ENCODE measurements at regions not wholly inside any gene's neighbourhood (a gene's known extent, or its start where the extent isn't known, plus 50 kb on each side); places are given as distances from the start of the nearest gene placed in this dataset.
A peak's percentile ranks its signal among the peaks of the same experiment; 100 is the strongest.

DNA sequence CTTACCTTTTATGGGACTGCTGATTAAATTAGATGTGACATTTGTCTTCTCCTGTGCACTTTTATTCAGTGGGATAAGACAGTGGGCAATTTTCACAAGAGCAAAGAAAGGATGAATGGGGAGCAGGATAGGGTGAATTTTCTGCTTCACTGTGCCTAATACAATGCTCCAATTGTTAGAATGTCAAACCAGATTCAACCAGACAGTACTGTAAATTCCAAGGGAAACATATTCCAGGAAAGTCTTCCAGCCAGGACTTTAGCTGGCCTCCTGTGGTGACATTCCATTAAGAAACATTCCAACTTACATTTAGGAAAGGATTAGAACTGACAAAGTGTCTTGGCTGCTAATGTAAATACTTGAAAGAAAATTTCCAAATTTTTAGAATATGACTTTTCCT is 100.1 kb upstream of the PROK2 start:
- no peak for DNase-seq (ENCODE audit: low spot score)
- Mint-ChIP-seq H3K9me3 (no peaks in the 10 kb centered on the region), H3K27ac (no peak overlapping the region), H3K4me3 (no peak overlapping the region), H3K36me3 (ENCODE audit: low read depth) (no peaks in the 10 kb centered on the region), H3K27me3 (ENCODE audit: low read depth) (peaks cover 41% of the 10 kb centered on the region), H3K4me1 (ENCODE audit: low read depth) (no peaks in the 10 kb centered on the region)

DNA sequence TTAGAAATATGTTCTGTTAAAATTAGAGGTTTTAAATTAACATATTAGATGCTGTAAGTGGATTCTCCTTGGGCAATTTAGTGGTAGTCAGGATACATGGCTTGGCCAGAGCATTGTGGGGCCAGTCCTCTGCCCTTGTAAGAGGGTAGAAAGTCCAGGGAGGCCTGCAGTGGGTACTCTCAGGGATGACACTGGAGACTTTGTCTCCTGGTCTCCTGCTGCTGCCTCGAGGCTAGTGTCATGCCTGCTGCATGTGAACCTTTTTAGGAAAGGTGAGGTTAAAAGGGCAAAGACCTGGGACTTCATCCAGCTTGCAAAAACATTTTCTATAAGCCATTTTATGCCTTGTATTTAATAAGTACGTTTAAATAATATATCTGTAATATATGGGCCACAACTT is 96.8 kb upstream of the PROK2 start:
- Mint-ChIP-seq H3K27ac (no peak overlapping the region), H3K4me1 (ENCODE audit: low read depth) (no peaks in the 10 kb centered on the region), H3K4me3 (no peak overlapping the region), H3K27me3 (ENCODE audit: low read depth) (peaks cover 29% of the 10 kb centered on the region), H3K36me3 (ENCODE audit: low read depth) (no peaks in the 10 kb centered on the region), H3K9me3 (no peaks in the 10 kb centered on the region)
- DNase-seq (ENCODE audit: low spot score) = no peak

DNA sequence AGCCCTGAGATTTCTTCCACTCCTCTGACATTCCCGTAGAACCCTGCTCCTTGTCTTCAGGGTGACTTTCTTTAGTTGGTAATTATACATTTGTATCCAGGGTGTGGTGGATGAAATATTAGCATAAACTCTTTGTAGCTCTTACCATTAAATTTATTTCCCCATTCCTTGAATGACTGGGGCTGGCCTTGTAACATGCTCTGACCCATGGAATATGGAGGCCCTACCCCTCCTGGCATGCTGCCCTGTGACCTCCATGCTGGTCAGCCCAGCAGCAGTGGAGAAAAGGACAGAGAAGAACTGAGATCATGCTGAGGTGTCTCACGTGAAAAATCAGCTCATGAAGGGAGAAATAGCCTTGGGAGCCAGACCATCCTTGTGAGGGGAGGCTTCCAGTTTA is 96.1 kb upstream of the PROK2 start:
- Mint-ChIP-seq H3K4me1 (ENCODE audit: low read depth) (no peaks in the 10 kb centered on the region), H3K27me3 (ENCODE audit: low read depth) (peaks cover 24% of the 10 kb centered on the region)
- no peak for DNase-seq (ENCODE audit: low spot score)

DNA sequence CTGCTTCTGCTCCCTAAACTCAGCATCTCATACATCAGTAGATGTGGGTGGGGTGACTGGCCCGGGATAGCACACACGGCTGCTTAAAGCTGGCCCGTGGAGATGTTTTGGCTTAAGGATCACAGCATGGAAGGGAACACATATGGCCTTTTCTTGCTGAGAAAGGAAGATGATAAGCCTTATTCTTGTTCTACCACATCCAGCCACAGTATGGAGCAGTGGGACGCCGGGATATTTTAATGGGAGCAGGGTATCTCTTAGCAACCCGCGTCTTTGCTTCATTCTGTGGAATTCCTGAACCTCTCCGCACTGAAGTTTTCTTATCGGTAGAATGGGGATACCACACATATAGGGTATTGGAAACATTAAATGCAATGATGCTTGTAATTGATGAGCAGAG is 94.1 kb upstream of the PROK2 start:
- no peak for DNase-seq (ENCODE audit: low spot score)
- Mint-ChIP-seq H3K4me3 (no peak overlapping the region), H3K27ac (no peak overlapping the region), H3K27me3 (ENCODE audit: low read depth) (peaks cover 13% of the 10 kb centered on the region), H3K4me1 (ENCODE audit: low read depth) (peaks cover 4% of the 10 kb centered on the region), H3K9me3 (no peaks in the 10 kb centered on the region), H3K36me3 (ENCODE audit: low read depth) (no peaks in the 10 kb centered on the region)

More for the DNA sequence above, 96.1 kb upstream of the PROK2 start:
- no peak overlapping the region for H3K4me3 Mint-ChIP-seq
- H3K9me3 Mint-ChIP-seq = no peaks in the 10 kb centered on the region
- H3K36me3 Mint-ChIP-seq (ENCODE audit: low read depth) = no peaks in the 10 kb centered on the region
- no peak overlapping the region for H3K27ac Mint-ChIP-seq

DNA sequence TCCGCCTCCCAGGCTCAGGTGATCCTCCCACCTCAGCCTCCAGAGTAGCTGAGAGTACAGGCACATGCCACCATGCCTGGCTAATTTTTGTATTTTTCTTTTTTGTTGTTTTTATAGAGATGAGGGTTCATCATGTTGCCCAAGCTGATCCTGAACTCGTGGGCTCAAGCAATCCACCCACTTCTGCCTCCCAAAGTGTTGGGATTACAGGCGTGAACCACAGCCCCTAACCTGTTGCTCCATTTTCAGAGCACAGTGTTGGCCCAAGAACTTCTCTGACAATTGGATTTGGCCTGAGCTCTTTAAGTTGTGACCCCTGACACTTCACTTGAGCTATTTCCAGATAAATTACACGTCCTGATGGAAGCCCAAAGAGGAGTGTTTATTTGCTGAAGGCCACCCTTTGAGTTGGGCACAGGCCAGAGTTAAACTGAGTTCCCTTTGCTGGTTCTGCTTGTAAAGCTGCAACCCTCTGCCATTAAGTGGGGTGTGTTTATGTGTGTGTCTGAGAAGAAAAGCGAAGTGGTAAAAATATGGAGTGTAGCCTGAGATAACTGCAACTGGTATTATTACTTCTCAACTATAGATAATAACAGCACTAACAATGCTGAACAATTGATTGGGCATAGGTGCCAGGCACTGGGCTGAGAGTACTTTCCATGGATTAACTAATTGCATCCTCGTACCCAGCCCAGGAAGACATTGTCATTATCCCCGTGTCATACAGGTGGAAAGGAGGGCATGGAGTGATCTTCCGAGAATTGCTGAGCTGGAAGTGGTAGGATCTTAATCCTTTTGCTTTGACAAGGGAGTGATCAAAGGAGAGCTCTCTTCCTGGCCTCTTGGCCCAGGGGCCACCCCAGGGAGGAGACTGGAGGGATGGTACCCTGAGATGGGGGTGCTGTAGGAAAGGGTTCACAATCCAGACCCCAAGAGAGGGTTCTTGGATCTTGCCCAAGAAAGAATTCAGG is 91.5 kb upstream of the PROK2 start:
- H3K27ac Mint-ChIP-seq = no peak overlapping the region
- peaks cover 14% of the 10 kb centered on the region for H3K4me1 Mint-ChIP-seq (ENCODE audit: low read depth)
- H3K27me3 Mint-ChIP-seq (ENCODE audit: low read depth) = peaks cover 7% of the 10 kb centered on the region
- no peak overlapping the region for H3K4me3 Mint-ChIP-seq
- no peaks in the 10 kb centered on the region for H3K9me3 Mint-ChIP-seq
- no peaks in the 10 kb centered on the region for H3K36me3 Mint-ChIP-seq (ENCODE audit: low read depth)
- no peak for DNase-seq (ENCODE audit: low spot score)

DNA sequence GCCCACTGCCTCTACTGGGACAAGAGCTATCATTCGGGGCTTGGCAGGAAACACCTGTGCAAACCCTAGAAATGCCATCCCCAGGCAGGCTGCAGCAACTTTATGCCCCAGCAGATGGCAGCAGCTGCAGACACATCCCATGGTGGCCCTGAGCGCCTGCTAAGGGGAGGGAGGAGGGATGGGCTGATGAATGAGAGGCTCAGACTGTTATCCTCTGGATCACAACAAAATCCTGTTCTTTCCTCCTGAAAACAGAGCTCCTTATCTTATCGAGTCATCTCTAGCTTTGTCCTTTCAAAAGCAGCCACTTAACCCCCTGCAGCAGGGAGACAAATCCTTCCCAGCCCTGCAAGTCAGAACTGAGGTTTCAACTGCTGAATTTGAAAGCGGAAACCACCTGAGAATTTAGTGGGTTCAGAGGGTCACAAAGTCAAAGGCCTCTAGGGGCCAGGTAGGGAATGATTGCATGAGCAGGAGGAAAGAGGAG is 90.6 kb upstream of the PROK2 start:
- Mint-ChIP-seq H3K27me3 (ENCODE audit: low read depth) (peaks cover 7% of the 10 kb centered on the region), H3K27ac (no peak overlapping the region), H3K4me3 (no peak overlapping the region), H3K9me3 (no peaks in the 10 kb centered on the region), H3K36me3 (ENCODE audit: low read depth) (no peaks in the 10 kb centered on the region), H3K4me1 (ENCODE audit: low read depth) (peaks cover 14% of the 10 kb centered on the region)
- peak; percentile 68 for DNase-seq (ENCODE audit: low spot score)

DNA sequence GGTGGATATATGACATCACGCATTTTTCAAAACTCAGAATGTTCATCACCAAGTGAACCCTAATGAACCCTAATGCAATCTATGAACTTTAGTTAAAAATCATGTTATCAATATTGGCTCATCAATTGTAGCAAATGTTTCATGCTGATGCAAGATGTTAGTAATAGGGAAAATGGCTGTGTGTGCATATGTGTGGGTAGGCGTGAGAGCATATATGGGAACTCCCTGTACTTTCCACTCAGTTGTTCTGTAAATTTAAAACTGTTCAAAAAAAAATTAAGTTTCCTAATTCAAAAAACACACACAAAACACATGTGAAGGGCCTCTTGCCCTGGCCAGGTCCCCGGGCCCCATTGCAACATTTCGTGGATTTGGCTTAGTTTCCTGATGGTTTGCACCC is 89.7 kb upstream of the PROK2 start:
- peaks cover 14% of the 10 kb centered on the region for H3K4me1 Mint-ChIP-seq (ENCODE audit: low read depth)
- H3K27ac Mint-ChIP-seq = no peak overlapping the region
- no peaks in the 10 kb centered on the region for H3K36me3 Mint-ChIP-seq (ENCODE audit: low read depth)
- no peak overlapping the region for H3K4me3 Mint-ChIP-seq
- no peaks in the 10 kb centered on the region for H3K9me3 Mint-ChIP-seq
- DNase-seq (ENCODE audit: low spot score) = peak; percentile 32
- H3K27me3 Mint-ChIP-seq (ENCODE audit: low read depth) = peaks cover 13% of the 10 kb centered on the region

DNA sequence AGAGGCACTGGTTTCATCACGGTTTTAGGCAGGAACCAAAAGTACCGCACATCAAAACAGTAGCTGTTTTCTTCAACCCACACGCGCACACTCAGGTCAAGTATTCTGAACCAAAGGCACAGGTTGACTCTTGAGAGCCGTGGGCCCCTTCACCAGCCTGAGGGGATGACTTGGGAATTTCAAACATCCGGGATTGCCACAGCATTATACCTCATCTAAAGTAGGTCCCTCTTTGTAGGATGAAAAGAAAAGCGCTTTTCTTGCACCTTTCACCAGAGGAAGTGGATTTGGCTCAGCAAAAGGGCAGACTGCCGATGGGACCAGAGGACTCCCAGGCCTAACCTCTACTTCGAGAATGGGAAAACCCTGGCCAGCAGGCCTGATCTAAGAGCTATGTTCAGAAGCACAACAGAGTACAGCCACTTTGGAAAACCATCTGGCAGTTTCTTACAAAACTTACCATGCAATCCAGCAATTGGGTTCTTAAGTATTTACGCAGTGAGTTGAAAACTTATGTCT is 88.2 kb upstream of the PROK2 start:
- Mint-ChIP-seq H3K4me1 (ENCODE audit: low read depth) (peaks cover 14% of the 10 kb centered on the region), H3K27ac (no peak overlapping the region)

DNA sequence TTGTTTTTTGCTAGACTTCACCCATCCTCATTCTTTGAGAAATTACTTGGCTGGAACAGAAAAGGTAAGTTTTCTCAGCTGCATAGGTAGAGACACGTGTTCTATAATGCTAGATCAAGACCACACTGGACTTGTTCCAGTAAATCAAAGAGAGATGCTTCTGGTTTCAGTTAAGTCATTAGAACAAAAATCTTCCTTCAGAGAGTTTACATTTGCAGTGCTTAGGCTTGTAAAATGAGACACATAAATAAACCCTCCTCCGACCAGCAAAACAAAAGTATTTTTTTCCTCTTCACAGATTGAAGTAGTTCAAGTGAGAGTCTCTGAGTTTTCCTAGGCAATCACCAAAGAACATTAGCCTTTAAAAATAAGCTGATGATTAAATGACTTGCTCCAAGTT is 87.3 kb upstream of the PROK2 start:
- DNase-seq (ENCODE audit: low spot score) = no peak
- Mint-ChIP-seq H3K4me1 (ENCODE audit: low read depth) (peaks cover 14% of the 10 kb centered on the region), H3K27ac (peak overlapping the region; percentile 46), H3K36me3 (ENCODE audit: low read depth) (no peaks in the 10 kb centered on the region), H3K4me3 (peak overlapping the region; percentile 30), H3K27me3 (ENCODE audit: low read depth) (peaks cover 30% of the 10 kb centered on the region), H3K9me3 (no peaks in the 10 kb centered on the region)

More for the DNA sequence above, 88.2 kb upstream of the PROK2 start:
- no peak overlapping the region for H3K4me3 Mint-ChIP-seq
- H3K27me3 Mint-ChIP-seq (ENCODE audit: low read depth) = peaks cover 22% of the 10 kb centered on the region
- no peak for DNase-seq (ENCODE audit: low spot score)
- no peaks in the 10 kb centered on the region for H3K9me3 Mint-ChIP-seq
- no peaks in the 10 kb centered on the region for H3K36me3 Mint-ChIP-seq (ENCODE audit: low read depth)

DNA sequence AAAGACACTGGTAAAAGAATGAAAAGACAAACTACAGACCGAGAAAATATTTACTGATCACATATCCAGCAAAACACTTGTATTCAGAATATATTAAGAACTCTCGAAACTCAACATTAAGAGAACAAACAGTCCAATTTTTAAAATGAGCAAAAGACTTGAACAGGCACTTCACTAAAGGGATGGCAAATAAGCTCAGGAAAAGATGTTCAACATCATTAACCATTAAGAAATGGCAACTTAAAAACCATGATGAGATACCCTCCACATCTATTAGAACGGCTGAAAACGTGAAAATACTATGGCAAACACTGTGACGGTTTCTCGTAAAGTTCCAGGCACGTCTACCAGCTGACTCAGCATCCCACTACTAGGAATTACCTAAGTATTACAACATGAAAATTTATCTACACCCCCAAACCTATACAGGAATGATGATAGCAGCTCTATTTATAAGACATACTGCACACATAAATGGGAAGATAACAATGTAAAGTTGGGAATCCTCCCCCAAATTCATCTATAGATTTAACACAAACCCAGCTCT is 86.1 kb upstream of the PROK2 start:
- H3K9me3 Mint-ChIP-seq = no peaks in the 10 kb centered on the region
- no peak for DNase-seq (ENCODE audit: low spot score)
- H3K36me3 Mint-ChIP-seq (ENCODE audit: low read depth) = no peaks in the 10 kb centered on the region
- no peak overlapping the region for H3K4me3 Mint-ChIP-seq
- H3K27ac Mint-ChIP-seq = no peak overlapping the region
- peaks cover 38% of the 10 kb centered on the region for H3K27me3 Mint-ChIP-seq (ENCODE audit: low read depth)
- peaks cover 14% of the 10 kb centered on the region for H3K4me1 Mint-ChIP-seq (ENCODE audit: low read depth)

DNA sequence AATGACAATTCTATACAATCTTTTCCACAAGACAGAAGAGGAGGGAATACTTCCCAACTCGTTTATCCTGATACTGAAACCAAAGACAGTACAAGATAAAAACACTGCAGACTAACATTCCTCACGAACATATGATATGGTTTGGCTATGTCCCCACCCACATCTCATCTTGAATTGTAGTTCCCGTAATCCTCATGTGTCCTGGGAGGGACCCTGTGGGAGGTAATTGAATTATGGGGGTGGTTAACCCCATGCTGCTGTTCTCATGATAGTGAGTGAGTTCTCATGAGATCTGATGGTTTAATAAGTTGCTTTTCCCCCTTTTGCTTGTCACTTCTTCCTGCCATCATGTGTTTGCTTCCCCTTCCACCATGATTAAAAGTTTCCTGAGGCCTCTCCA is 83.9 kb upstream of the PROK2 start:
- Mint-ChIP-seq H3K36me3 (ENCODE audit: low read depth) (no peaks in the 10 kb centered on the region), H3K27ac (no peak overlapping the region), H3K4me1 (ENCODE audit: low read depth) (peaks cover 9% of the 10 kb centered on the region), H3K27me3 (ENCODE audit: low read depth) (peaks cover 53% of the 10 kb centered on the region), H3K9me3 (no peaks in the 10 kb centered on the region), H3K4me3 (no peak overlapping the region)
- no peak for DNase-seq (ENCODE audit: low spot score)

DNA sequence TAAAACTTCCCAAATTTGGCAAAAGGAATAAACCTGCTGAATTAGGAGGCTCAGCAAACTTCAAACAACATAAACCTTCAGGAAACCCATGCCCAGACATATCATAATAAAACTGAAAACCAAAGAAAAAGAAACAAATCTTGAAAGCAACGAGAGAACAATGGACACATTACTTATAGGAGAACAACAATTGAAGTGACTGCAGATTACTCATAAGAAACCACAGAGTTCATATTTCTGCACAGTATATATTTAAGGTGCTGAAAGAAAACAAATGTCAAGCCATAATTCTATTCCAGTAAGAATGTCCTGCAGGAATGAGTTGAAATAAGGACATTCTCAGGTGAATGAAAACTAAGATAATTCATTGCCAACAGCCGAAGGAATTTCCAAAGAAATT is 80.8 kb upstream of the PROK2 start:
- Mint-ChIP-seq H3K36me3 (ENCODE audit: low read depth) (no peaks in the 10 kb centered on the region), H3K4me1 (ENCODE audit: low read depth) (no peaks in the 10 kb centered on the region), H3K27me3 (ENCODE audit: low read depth) (peaks cover 68% of the 10 kb centered on the region), H3K4me3 (no peak overlapping the region), H3K27ac (no peak overlapping the region), H3K9me3 (no peaks in the 10 kb centered on the region)
- DNase-seq (ENCODE audit: low spot score) = no peak

DNA sequence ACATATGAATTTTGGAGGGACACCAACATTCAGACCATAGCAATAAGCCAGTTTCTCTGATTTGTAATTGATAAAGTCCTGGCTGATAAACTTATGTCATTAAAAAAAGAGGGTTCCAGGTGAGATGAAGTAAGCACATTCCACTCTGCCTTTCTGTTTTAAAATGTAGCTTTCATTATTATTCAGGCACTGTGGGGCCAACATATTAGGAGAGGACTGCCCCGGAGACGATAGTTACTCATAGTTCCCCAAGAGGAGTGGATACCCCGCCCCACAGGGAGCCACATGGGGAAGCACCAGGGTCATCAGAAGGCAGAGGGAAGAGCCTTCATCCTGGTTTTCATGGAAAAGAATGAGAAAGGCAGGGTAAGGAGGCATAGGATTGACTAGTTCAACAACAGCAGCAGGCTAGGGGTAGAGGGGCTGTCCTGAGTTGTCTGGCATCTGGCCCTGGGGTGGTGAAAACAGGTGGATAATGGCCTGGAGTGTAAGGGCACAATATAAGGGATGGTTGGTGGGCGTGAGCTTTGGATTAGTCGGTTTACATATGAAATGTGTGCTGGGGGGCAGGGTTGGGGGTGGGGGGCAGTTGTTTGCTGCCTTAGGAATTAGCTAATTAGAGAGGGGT is 78.7 kb upstream of the PROK2 start:
- H3K36me3 Mint-ChIP-seq (ENCODE audit: low read depth) = no peaks in the 10 kb centered on the region
- H3K4me1 Mint-ChIP-seq (ENCODE audit: low read depth) = peaks cover 3% of the 10 kb centered on the region
- H3K27ac Mint-ChIP-seq = no peak overlapping the region
- no peak for DNase-seq (ENCODE audit: low spot score)
- H3K9me3 Mint-ChIP-seq = no peaks in the 10 kb centered on the region
- H3K4me3 Mint-ChIP-seq = no peak overlapping the region
- H3K27me3 Mint-ChIP-seq (ENCODE audit: low read depth) = peaks cover 60% of the 10 kb centered on the region
